ENCODE measurements at regions not wholly inside any gene's neighbourhood (a gene's known extent, or its start where the extent isn't known, plus 50 kb on each side); places are given as distances from the start of the nearest gene placed in this dataset.

DNA sequence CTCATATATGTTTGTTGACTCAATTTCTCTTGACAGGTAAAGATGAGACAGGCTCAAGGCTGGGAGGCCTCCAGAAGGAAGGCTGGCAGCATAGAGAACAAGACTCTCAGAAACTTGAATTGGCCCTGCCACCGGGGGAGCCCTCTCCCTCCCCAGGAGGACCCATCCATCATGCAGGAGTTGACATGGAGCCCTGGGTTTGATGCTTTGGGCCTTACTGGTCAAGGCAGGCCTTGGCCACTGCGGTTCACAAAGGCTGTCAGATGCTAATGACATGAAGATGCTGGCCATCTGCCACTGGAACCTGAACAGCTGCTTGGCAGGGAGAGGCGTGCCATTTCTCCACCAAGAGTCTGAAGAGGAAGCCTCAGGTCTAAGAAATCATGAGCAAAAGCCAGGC, 193.6 kb downstream of the MTCL1 start:
- intact Hi-C loops (cut with DNase I) = no loop called here
- H3K36me3 ChIP-seq = no peaks in the 10 kb centered on the region
- no peak overlapping the region for H3K27ac ChIP-seq
- ATAC-seq (no peak), DNase-seq (no peak)
- H3K4me3 ChIP-seq = no peak overlapping the region
- H3K27me3 ChIP-seq = no peaks in the 10 kb centered on the region
- no peaks in the 10 kb centered on the region for H3K4me1 ChIP-seq
- H3K9me3 ChIP-seq = peaks cover 0 to 6% of the 10 kb centered on the region in 2 donors
- TF ChIP-seq, protein P1, sequence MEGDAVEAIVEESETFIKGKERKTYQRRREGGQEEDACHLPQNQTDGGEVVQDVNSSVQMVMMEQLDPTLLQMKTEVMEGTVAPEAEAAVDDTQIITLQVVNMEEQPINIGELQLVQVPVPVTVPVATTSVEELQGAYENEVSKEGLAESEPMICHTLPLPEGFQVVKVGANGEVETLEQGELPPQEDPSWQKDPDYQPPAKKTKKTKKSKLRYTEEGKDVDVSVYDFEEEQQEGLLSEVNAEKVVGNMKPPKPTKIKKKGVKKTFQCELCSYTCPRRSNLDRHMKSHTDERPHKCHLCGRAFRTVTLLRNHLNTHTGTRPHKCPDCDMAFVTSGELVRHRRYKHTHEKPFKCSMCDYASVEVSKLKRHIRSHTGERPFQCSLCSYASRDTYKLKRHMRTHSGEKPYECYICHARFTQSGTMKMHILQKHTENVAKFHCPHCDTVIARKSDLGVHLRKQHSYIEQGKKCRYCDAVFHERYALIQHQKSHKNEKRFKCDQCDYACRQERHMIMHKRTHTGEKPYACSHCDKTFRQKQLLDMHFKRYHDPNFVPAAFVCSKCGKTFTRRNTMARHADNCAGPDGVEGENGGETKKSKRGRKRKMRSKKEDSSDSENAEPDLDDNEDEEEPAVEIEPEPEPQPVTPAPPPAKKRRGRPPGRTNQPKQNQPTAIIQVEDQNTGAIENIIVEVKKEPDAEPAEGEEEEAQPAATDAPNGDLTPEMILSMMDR (IDR thresholded peaks at IDR 0.05) = no peak

DNA sequence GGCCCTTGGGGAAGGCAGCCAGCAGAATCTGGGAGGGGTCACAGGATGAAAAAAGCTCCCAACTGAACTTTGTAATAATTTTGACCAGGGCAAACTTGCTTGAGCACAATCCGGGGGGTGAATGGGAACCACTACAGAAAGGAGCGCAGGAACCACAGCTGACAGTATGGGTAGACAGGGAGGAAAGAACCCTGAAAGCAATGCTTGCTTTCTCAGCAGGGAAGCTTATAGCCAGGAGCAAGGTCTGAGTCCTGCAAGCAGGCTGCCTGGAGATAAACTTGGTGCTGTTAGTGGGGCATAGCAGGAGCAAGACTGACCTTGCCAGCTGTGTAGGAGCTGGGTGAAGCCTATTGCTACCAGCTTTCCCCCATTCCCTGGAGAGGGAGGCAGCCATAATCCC, 195.2 kb downstream of the MTCL1 start:
- Histone ChIP-seq H3K9me3 (peaks cover 0 to 11% of the 10 kb centered on the region in 2 donors), H3K27me3 (no peaks in the 10 kb centered on the region), H3K4me1 (no peaks in the 10 kb centered on the region), H3K4me3 (no peak overlapping the region), H3K36me3 (no peaks in the 10 kb centered on the region), H3K27ac (no peak overlapping the region)
- no peak for DNase-seq
- intact Hi-C loops (cut with DNase I) = no loop called here
- TF ChIP-seq, protein P1 (IDR thresholded peaks at IDR 0.05) = no peak
- no peak for ATAC-seq

DNA sequence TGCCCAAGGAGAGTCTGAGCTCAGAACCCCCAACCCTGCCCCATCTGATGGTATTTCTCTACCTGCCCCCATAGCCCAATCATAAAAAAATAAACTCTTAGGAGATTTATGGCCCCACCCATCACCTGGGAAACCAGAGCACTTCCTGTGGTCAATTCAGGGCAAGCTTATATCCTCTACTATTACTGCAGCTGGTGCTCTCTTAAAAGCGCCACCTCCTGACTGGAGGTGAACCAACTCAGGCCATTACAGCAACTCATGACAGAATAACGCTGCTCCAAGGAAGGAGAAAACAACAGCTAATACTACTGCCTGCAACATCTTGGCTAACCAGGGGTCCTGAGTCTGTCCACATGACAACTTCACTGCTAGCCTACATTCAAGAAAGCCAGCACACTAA, 195.7 kb downstream of the MTCL1 start:
- H3K9me3 ChIP-seq = peaks cover 0 to 13% of the 10 kb centered on the region in 2 donors
- intact Hi-C loops (cut with DNase I) = no loop called here
- H3K4me3 ChIP-seq = no peak overlapping the region
- no peak overlapping the region for H3K27ac ChIP-seq
- ATAC-seq (no peak), DNase-seq (no peak)
- TF ChIP-seq, protein P1 (IDR thresholded peaks at IDR 0.05) = no peak
- no peaks in the 10 kb centered on the region for H3K4me1 ChIP-seq
- no peaks in the 10 kb centered on the region for H3K27me3 ChIP-seq
- no peaks in the 10 kb centered on the region for H3K36me3 ChIP-seq

DNA sequence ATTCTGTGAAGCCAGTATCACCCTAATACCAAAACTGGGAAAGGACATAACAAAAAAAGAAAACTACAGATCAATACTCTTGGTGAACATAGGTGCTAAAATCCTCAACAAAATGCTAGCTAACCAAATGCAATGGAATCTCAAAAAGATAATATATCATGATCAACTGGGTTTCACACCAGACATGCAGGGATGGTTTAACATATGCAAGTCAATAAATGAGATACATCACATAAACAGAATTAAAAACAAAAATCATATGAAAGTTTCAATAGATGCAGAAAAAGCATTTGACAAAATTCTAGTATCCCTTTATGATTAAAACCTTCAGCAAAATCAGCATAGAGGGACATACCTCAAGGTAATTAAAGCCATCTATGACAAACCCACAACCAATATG, 198.2 kb upstream of the NDUFV2 start:
- Histone ChIP-seq H3K9me3 (peaks cover 0 to 11% of the 10 kb centered on the region in 2 donors), H3K4me3 (no peak overlapping the region), H3K36me3 (no peaks in the 10 kb centered on the region), H3K27me3 (no peaks in the 10 kb centered on the region), H3K27ac (no peak overlapping the region), H3K4me1 (no peaks in the 10 kb centered on the region)
- no peak for DNase-seq
- intact Hi-C loops (cut with DNase I) = no loop called here
- TF ChIP-seq, protein P1 (IDR thresholded peaks at IDR 0.05) = no peak
- ATAC-seq = no peak

DNA sequence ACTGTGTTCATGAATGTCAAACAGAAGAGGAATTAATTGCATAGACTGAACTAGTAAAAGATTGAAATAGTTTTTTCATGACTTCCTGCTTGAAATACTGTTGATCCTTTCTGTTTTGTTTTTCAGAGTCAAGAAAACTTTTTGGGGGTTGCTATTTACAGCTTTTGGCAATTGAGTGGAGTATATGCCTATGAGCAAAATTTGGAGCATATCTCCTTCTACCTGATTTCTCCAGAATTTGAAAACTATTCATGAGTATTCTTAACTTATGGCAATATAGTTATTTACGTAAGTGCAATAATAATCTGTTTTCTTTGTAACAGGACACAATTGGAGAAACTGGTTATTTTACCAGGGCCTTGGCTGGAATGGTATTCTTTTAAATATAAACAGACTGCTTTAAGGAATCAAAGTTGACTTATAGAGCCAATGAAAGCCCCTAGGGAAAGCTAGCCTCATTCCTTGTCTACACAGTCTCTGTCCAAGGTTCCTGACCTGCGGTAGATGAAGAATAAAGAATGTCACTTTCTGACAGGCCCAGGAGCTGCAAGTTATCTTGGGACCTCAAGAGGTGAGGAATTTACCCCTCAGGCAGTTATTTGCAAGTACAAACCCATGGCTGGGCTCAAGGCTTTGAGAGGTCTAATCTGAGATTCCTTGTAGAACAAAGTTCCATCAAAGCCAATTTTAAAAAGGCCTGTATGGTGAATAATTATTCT, 193.5 kb upstream of the NDUFV2 start:
- H3K36me3 ChIP-seq = no peaks in the 10 kb centered on the region
- intact Hi-C loops (cut with DNase I) = no loop called here
- TF ChIP-seq, protein P1 (IDR thresholded peaks at IDR 0.05) = no peak

More for the DNA sequence above, 193.5 kb upstream of the NDUFV2 start:
- Histone ChIP-seq H3K27ac (no peak overlapping the region), H3K9me3 (peaks cover 0 to 11% of the 10 kb centered on the region in 2 donors), H3K4me3 (no peak overlapping the region), H3K27me3 (no peaks in the 10 kb centered on the region), H3K4me1 (no peaks in the 10 kb centered on the region)
- ATAC-seq = no peak
- no peak for DNase-seq
